Gastrocnemius medialis (tissue), 4 donors: ENCODE measurements at regions not wholly inside any gene's neighbourhood (a gene's known extent, or its start where the extent isn't known, plus 50 kb on each side); places are given as distances from the start of the nearest gene placed in this dataset.

ENCODE experiments used
- ATAC-seq, 2 donors: fragments of 150-250 bp; one replicate each; pipeline ENCODE4 v1.9.1; 2016
- DNase-seq, 2 donors: peaks; one replicate each; pipeline ENCODE4 v3.0.0-alpha.2; 2019
- H3K27ac ChIP-seq, 4 donors: fragments of 200-600 bp; sonication (generic); 1 replicate in 1 of 4; 2 replicates in 3 of 4; pipeline ENCODE4 v1.5.1; 2016 to 2018; ENCODE audit warnings: mild to moderate bottlenecking in 2 of 4, moderate library complexity in 1 of 4
- H3K27me3 ChIP-seq, 3 donors: fragments of 200-600 bp; sonication (generic) in 2 of 3; 1 replicate in 1 of 3; 2 replicates in 2 of 3; pipeline versions ENCODE4 v1.5.1 to v1.6.0; 2016 to 2019; ENCODE audit warnings: mild to moderate bottlenecking in 1 of 3, moderate library complexity in 1 of 3
- H3K36me3 ChIP-seq, 2 donors: fragments of 200-600 bp; sonication (generic) in 1 of 2; one replicate each; pipeline ENCODE4 v1.5.1; 2017 to 2018
- H3K4me1 ChIP-seq, 2 donors: fragments of 200-600 bp; sonication (generic) in 1 of 2; one replicate each; pipeline ENCODE4 v1.5.1; 2016 to 2017; ENCODE audit warnings: mild to moderate bottlenecking in 2 of 2
- H3K4me3 ChIP-seq, 4 donors: fragments of 200-600 bp; sonication (generic) in 3 of 4; 1 replicate in 1 of 4; 2 replicates in 3 of 4; pipeline ENCODE4 v1.5.1; 2016 to 2019; ENCODE audit warnings: mild to moderate bottlenecking in 2 of 4
- H3K9me3 ChIP-seq, 3 donors: fragments of 200-600 bp; sonication (generic) in 2 of 3; 1 replicate in 1 of 3; 2 replicates in 2 of 3; pipeline ENCODE4 v1.5.1; 2016 to 2019
- CTCF ChIP-seq, 5 experiments: fragments of 450-650 bp in 3 of 5; fragments of 200-600 bp in 2 of 5; sonication (generic) in 2 of 5; IDR thresholded peaks in 4 of 5; conservative IDR thresholded peaks in 1 of 5; 1 replicate in 4 of 5; 2 replicates in 1 of 5; pipeline ENCODE4 v1.5.1; 2016 to 2019; ENCODE audit warnings: antibody characterized with exemption in 5 of 5, mild to moderate bottlenecking in 3 of 5, moderate library complexity in 3 of 5
- POLR2A ChIP-seq, 2 donors: fragments of 450-650 bp; IDR thresholded peaks; one replicate each; pipeline ENCODE4 v1.6.1; 2017; ENCODE audit warnings: antibody characterized with exemption in 2 of 2, mild to moderate bottlenecking in 2 of 2, moderate library complexity in 2 of 2
- in situ Hi-C, 4 donors: fragments of 200-750 bp; cut with MboI; loops; one replicate each; pipeline versions ENCODE4 v1.15.0 to v1.8.0; 2017; ENCODE audit warnings: low sequenced_read_pairs in 4 of 4
- intact Hi-C: fragments of 100-400 bp; cut with DNase I; formaldehyde crosslinking; loops from one replicate; pipeline ENCODE4 v1.15.1; 2023; ENCODE audit warnings: low total_unique reads

GRCh38 chr16:86932130-86932982, 354.0 kb downstream of the FOXL1 start:
- TF ChIP-seq CTCF (IDR thresholded peaks at IDR 0.05 in 4 of 5, conservative IDR thresholded peaks at IDR 0.05 in 1 of 5) (no peak), POLR2A (IDR thresholded peaks at IDR 0.05) (no peak)
- Histone ChIP-seq H3K27me3 (peaks cover 33 to 62% (median 51%) of the 10 kb centered on the region in 3 donors), H3K27ac (no peak overlapping the region), H3K36me3 (no peaks in the 10 kb centered on the region), H3K4me1 (peaks cover 6 to 8% of the 10 kb centered on the region in 2 donors), H3K9me3 (no peaks in the 10 kb centered on the region), H3K4me3 (peak overlapping the region in 1 of 4 donors; percentile 28)
- intact Hi-C loops (no loop called here), in situ Hi-C loops (no loop called here)
- no peak for ATAC-seq
- no peak for DNase-seq

GRCh38 chr16:86934581-86935375, 356.4 kb downstream of the FOXL1 start:
- TF ChIP-seq POLR2A (IDR thresholded peaks at IDR 0.05), result no peak
- TF ChIP-seq CTCF (IDR thresholded peaks at IDR 0.05 in 4 of 5, conservative IDR thresholded peaks at IDR 0.05 in 1 of 5), result no peak
- no peak for ATAC-seq
- H3K27ac ChIP-seq, result no peak overlapping the region
- H3K36me3 ChIP-seq, result no peaks in the 10 kb centered on the region
- H3K4me3 ChIP-seq, result no peak overlapping the region
- DNase-seq, result no peak
- H3K9me3 ChIP-seq, result peaks cover 0 to under 1% (median 0%) of the 10 kb centered on the region in 3 donors
- peaks cover 10 to 40% (median 36%) of the 10 kb centered on the region in 3 donors for H3K27me3 ChIP-seq
- peaks cover 0 to 6% of the 10 kb centered on the region in 2 donors for H3K4me1 ChIP-seq
- in situ Hi-C loops, result no loop called here
- intact Hi-C loops, result no loop called here

- intact Hi-C loops, result no loop called here
- no peak for ATAC-seq
- peaks cover 0 to 16% (median 5%) of the 10 kb centered on the region in 3 donors for H3K27me3 ChIP-seq
- no peak overlapping the region for H3K4me3 ChIP-seq
- TF ChIP-seq CTCF (IDR thresholded peaks at IDR 0.05 in 4 of 5, conservative IDR thresholded peaks at IDR 0.05 in 1 of 5) (no peak), POLR2A (IDR thresholded peaks at IDR 0.05) (no peak)
- DNase-seq, result no peak
- H3K27ac ChIP-seq, result no peak overlapping the region
- in situ Hi-C loops, result no loop called here
- H3K9me3 ChIP-seq, result peaks cover 0 to 11% (median 0%) of the 10 kb centered on the region in 3 donors
- no peaks in the 10 kb centered on the region for H3K4me1 ChIP-seq
- H3K36me3 ChIP-seq, result no peaks in the 10 kb centered on the region
Observed at GRCh38 chr16:86939609-86940008, 361.3 kb downstream of the FOXL1 start.

GRCh38 chr16:86941731-86942130, 363.4 kb downstream of the FOXL1 start:
- Histone ChIP-seq H3K4me3 (no peak overlapping the region), H3K36me3 (no peaks in the 10 kb centered on the region), H3K9me3 (peaks cover 0 to 11% (median 0%) of the 10 kb centered on the region in 3 donors), H3K4me1 (no peaks in the 10 kb centered on the region), H3K27ac (no peak overlapping the region), H3K27me3 (peaks cover 0 to 7% (median 0%) of the 10 kb centered on the region in 3 donors)
- DNase-seq (no peak), ATAC-seq (no peak)
- in situ Hi-C loops (no loop called here), intact Hi-C loops (no loop called here)
- TF ChIP-seq POLR2A (IDR thresholded peaks at IDR 0.05) (no peak), CTCF (IDR thresholded peaks at IDR 0.05 in 4 of 5, conservative IDR thresholded peaks at IDR 0.05 in 1 of 5) (no peak)
